NB4 (cell line): ENCODE measurements at regions not wholly inside any gene's neighbourhood (a gene's known extent, or its start where the extent isn't known, plus 50 kb on each side); places are given as distances from the start of the nearest gene placed in this dataset.

ENCODE experiments used
- POLR2A ChIP-seq: IDR thresholded peaks from 2 replicates; pipeline ENCODE4 v1.6.1; 2011; ENCODE audit warnings: mild to moderate bottlenecking; ENCODE audit not compliant: insufficient read length; ENCODE audit errors: extremely low read depth
- TF ChIP-seq, protein P1 (sequence below): IDR thresholded peaks from one replicate; pipeline ENCODE4 v1.5.1; 2012; ENCODE audit warnings: low read depth, low read length

DNA sequence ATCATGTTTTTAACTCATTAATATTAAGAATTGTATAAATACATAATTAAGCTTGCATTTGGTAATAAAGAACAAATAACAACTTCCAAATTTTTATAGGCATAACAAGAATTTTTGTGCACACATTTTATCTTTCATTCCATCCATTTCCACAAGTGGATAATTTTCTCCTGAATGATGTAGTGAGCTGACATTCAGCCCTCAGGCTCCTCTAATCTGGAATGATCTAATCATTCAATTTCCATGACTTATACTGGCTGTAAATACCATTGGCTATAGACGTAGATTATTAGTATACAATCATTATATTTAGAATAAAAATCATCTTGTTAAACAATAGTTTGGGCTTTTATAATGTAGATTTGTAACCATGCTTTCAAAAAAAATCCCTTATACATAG is 287.2 kb upstream of the GHITM start:
- TF ChIP-seq, protein P1, sequence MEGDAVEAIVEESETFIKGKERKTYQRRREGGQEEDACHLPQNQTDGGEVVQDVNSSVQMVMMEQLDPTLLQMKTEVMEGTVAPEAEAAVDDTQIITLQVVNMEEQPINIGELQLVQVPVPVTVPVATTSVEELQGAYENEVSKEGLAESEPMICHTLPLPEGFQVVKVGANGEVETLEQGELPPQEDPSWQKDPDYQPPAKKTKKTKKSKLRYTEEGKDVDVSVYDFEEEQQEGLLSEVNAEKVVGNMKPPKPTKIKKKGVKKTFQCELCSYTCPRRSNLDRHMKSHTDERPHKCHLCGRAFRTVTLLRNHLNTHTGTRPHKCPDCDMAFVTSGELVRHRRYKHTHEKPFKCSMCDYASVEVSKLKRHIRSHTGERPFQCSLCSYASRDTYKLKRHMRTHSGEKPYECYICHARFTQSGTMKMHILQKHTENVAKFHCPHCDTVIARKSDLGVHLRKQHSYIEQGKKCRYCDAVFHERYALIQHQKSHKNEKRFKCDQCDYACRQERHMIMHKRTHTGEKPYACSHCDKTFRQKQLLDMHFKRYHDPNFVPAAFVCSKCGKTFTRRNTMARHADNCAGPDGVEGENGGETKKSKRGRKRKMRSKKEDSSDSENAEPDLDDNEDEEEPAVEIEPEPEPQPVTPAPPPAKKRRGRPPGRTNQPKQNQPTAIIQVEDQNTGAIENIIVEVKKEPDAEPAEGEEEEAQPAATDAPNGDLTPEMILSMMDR = no peak
- TF ChIP-seq POLR2A = no peak
